Karpas-422 (cell line): ENCODE measurements at regions not wholly inside any gene's neighbourhood (a gene's known extent, or its start where the extent isn't known, plus 50 kb on each side); places are given as distances from the start of the nearest gene placed in this dataset.
A peak's percentile ranks its signal among the peaks of the same experiment; 100 is the strongest.

Experiments used
- DNase-seq: peaks from one replicate; pipeline ENCODE4 v3.0.0-alpha.2; 2015
- H2AFZ ChIP-seq: fragments of 200-600 bp; sonication (generic); 2 replicates; pipeline ENCODE4 v1.6.1; 2014; ENCODE audit warnings: antibody characterized with exemption, low read length, mixed read lengths
- H3K27ac ChIP-seq: fragments of 200-600 bp; sonication (generic); 2 replicates; pipeline ENCODE4 v1.5.1; 2014; ENCODE audit warnings: mild to moderate bottlenecking, low read length, moderate library complexity
- H3K27me3 ChIP-seq: fragments of 200-600 bp; sonication (generic); 2 replicates; pipeline ENCODE4 v1.6.1; 2014; ENCODE audit warnings: low read length, mixed read lengths
- H3K36me3 ChIP-seq: fragments of 200-600 bp; sonication (generic); 2 replicates; pipeline ENCODE4 v1.6.1; 2014; ENCODE audit warnings: low read length, mixed read lengths; ENCODE audit not compliant: insufficient read depth
- H3K4me1 ChIP-seq: fragments of 200-600 bp; sonication (generic); 2 replicates; pipeline ENCODE4 v1.6.1; 2014; ENCODE audit warnings: mild to moderate bottlenecking, low read length, mixed read lengths
- H3K4me2 ChIP-seq: fragments of 200-600 bp; sonication (generic); 2 replicates; pipeline ENCODE4 v1.6.1; 2014; ENCODE audit warnings: low read length, low read depth, mild to moderate bottlenecking; ENCODE audit not compliant: poor library complexity, severe bottlenecking
- H3K4me3 ChIP-seq: fragments of 200-600 bp; sonication (generic); 2 replicates; pipeline ENCODE4 v1.5.1; 2014; ENCODE audit warnings: mild to moderate bottlenecking, antibody characterized with exemption, low read length, mixed read lengths
- H3K79me2 ChIP-seq: fragments of 200-600 bp; sonication (generic); 2 replicates; pipeline ENCODE4 v1.6.1; 2014; ENCODE audit warnings: mild to moderate bottlenecking, low read length, mixed read lengths
- H3K9ac ChIP-seq: fragments of 200-600 bp; sonication (generic); 2 replicates; pipeline ENCODE4 v1.6.0; 2014; ENCODE audit warnings: low read length
- H3K9me2 ChIP-seq: fragments of 200-600 bp; sonication (generic), shearing (Covaris generic); replicated peaks from 2 replicates; pipeline ENCODE4 v1.6.0; 2014; ENCODE audit warnings: mild to moderate bottlenecking, low read length, moderate library complexity; ENCODE audit not compliant: insufficient read depth
- H3K9me3 ChIP-seq: fragments of 300-700, 200-600 bp; sonication (generic); 2 replicates; pipeline ENCODE4 v1.6.1; 2014; ENCODE audit warnings: low read length, mixed read lengths
- H4K20me1 ChIP-seq: fragments of 200-600 bp; sonication (generic); 2 replicates; pipeline ENCODE4 v1.6.1; 2014; ENCODE audit warnings: mild to moderate bottlenecking, antibody characterized with exemption, low read length, low read depth; ENCODE audit not compliant: insufficient read depth

- H4K20me1 ChIP-seq = no peaks in the 10 kb centered on the region
- H2AFZ ChIP-seq = no peak overlapping the region
- no peaks in the 10 kb centered on the region for H3K36me3 ChIP-seq
- no peak overlapping the region for H3K4me2 ChIP-seq
- no peaks in the 10 kb centered on the region for H3K9me2 ChIP-seq
- no peaks in the 10 kb centered on the region for H3K27me3 ChIP-seq
- no peak overlapping the region for H3K27ac ChIP-seq
- DNase-seq = no peak
- no peaks in the 10 kb centered on the region for H3K9me3 ChIP-seq
- no peaks in the 10 kb centered on the region for H3K4me1 ChIP-seq
- no peaks in the 10 kb centered on the region for H3K79me2 ChIP-seq
- H3K9ac ChIP-seq = no peak overlapping the region
- no peak overlapping the region for H3K4me3 ChIP-seq
These were observed 554.8 kb upstream of the SGCD start for GRCh38 chr5:155772009-155772662.

GRCh38 chr5:155773680-155774079, 553.3 kb upstream of the SGCD start:
- H3K9me3 ChIP-seq = no peaks in the 10 kb centered on the region
- no peak overlapping the region for H3K4me2 ChIP-seq
- H2AFZ ChIP-seq = no peak overlapping the region
- H3K79me2 ChIP-seq = no peaks in the 10 kb centered on the region
- H3K9ac ChIP-seq = no peak overlapping the region
- H3K4me3 ChIP-seq = no peak overlapping the region
- no peak overlapping the region for H3K27ac ChIP-seq
- H3K27me3 ChIP-seq = no peaks in the 10 kb centered on the region
- H4K20me1 ChIP-seq = no peaks in the 10 kb centered on the region
- H3K36me3 ChIP-seq = no peaks in the 10 kb centered on the region
- no peaks in the 10 kb centered on the region for H3K4me1 ChIP-seq
- DNase-seq = no peak
- H3K9me2 ChIP-seq = no peaks in the 10 kb centered on the region

GRCh38 chr5:155780260-155780659, 546.7 kb upstream of the SGCD start:
- no peaks in the 10 kb centered on the region for H3K27me3 ChIP-seq
- H4K20me1 ChIP-seq = no peaks in the 10 kb centered on the region
- no peak overlapping the region for H3K4me3 ChIP-seq
- H3K9ac ChIP-seq = no peak overlapping the region
- H3K4me1 ChIP-seq = no peaks in the 10 kb centered on the region
- no peak overlapping the region for H3K4me2 ChIP-seq
- no peaks in the 10 kb centered on the region for H3K9me3 ChIP-seq
- DNase-seq = no peak
- no peaks in the 10 kb centered on the region for H3K79me2 ChIP-seq
- H2AFZ ChIP-seq = no peak overlapping the region
- no peaks in the 10 kb centered on the region for H3K9me2 ChIP-seq
- no peak overlapping the region for H3K27ac ChIP-seq
- no peaks in the 10 kb centered on the region for H3K36me3 ChIP-seq

- Histone ChIP-seq H3K4me2 (no peak overlapping the region), H3K79me2 (no peaks in the 10 kb centered on the region), H3K36me3 (no peaks in the 10 kb centered on the region), H2AFZ (no peak overlapping the region), H3K27me3 (no peaks in the 10 kb centered on the region), H3K9me2 (no peaks in the 10 kb centered on the region), H3K27ac (no peak overlapping the region), H3K4me1 (no peaks in the 10 kb centered on the region), H3K9ac (no peak overlapping the region), H4K20me1 (no peaks in the 10 kb centered on the region), H3K4me3 (no peak overlapping the region), H3K9me3 (no peaks in the 10 kb centered on the region)
- DNase-seq = no peak
These were observed 543.7 kb upstream of the SGCD start for GRCh38 chr5:155783246-155783645.

GRCh38 chr5:155783791-155784190, 543.2 kb upstream of the SGCD start:
- no peaks in the 10 kb centered on the region for H3K4me1 ChIP-seq
- H3K36me3 ChIP-seq = no peaks in the 10 kb centered on the region
- H3K4me2 ChIP-seq = no peak overlapping the region
- H4K20me1 ChIP-seq = no peaks in the 10 kb centered on the region
- no peaks in the 10 kb centered on the region for H3K9me2 ChIP-seq
- no peak for DNase-seq
- no peak overlapping the region for H3K4me3 ChIP-seq
- no peaks in the 10 kb centered on the region for H3K79me2 ChIP-seq
- H3K27me3 ChIP-seq = no peaks in the 10 kb centered on the region
- H3K9me3 ChIP-seq = no peaks in the 10 kb centered on the region
- H2AFZ ChIP-seq = no peak overlapping the region
- no peak overlapping the region for H3K27ac ChIP-seq
- no peak overlapping the region for H3K9ac ChIP-seq

GRCh38 chr5:155786108-155786507, 540.9 kb upstream of the SGCD start:
- H3K27ac ChIP-seq = no peak overlapping the region
- H3K9me2 ChIP-seq = no peaks in the 10 kb centered on the region
- H3K4me3 ChIP-seq = no peak overlapping the region
- H3K9ac ChIP-seq = no peak overlapping the region
- no peak overlapping the region for H2AFZ ChIP-seq
- H3K27me3 ChIP-seq = no peaks in the 10 kb centered on the region
- no peaks in the 10 kb centered on the region for H4K20me1 ChIP-seq
- no peaks in the 10 kb centered on the region for H3K79me2 ChIP-seq
- H3K36me3 ChIP-seq = no peaks in the 10 kb centered on the region
- H3K4me1 ChIP-seq = no peaks in the 10 kb centered on the region
- no peaks in the 10 kb centered on the region for H3K9me3 ChIP-seq
- no peak overlapping the region for H3K4me2 ChIP-seq
- no peak for DNase-seq

GRCh38 chr5:155792873-155793272, 534.1 kb upstream of the SGCD start:
- Histone ChIP-seq H3K4me2 (no peak overlapping the region), H3K79me2 (no peaks in the 10 kb centered on the region), H3K9me2 (no peaks in the 10 kb centered on the region), H2AFZ (no peak overlapping the region), H3K27ac (no peak overlapping the region), H3K27me3 (no peaks in the 10 kb centered on the region), H3K4me1 (no peaks in the 10 kb centered on the region), H4K20me1 (no peaks in the 10 kb centered on the region), H3K9ac (no peak overlapping the region), H3K4me3 (no peak overlapping the region), H3K9me3 (peaks cover 10% of the 10 kb centered on the region), H3K36me3 (no peaks in the 10 kb centered on the region)
- peak; percentile 21 for DNase-seq

GRCh38 chr5:155794795-155795194, 532.2 kb upstream of the SGCD start:
- Histone ChIP-seq H3K27me3 (no peaks in the 10 kb centered on the region), H3K4me2 (no peak overlapping the region)
- DNase-seq = peak; percentile 11

GRCh38 chr5:155799308-155799707, 527.7 kb upstream of the SGCD start:
- H2AFZ ChIP-seq = no peak overlapping the region
- H4K20me1 ChIP-seq = no peaks in the 10 kb centered on the region
- peaks cover 10% of the 10 kb centered on the region for H3K9me3 ChIP-seq
- H3K79me2 ChIP-seq = no peaks in the 10 kb centered on the region
- DNase-seq = no peak
- H3K27me3 ChIP-seq = no peaks in the 10 kb centered on the region
- H3K9ac ChIP-seq = no peak overlapping the region
- no peak overlapping the region for H3K4me2 ChIP-seq
- H3K36me3 ChIP-seq = no peaks in the 10 kb centered on the region
- no peaks in the 10 kb centered on the region for H3K9me2 ChIP-seq
- H3K4me3 ChIP-seq = no peak overlapping the region
- no peak overlapping the region for H3K27ac ChIP-seq
- H3K4me1 ChIP-seq = no peaks in the 10 kb centered on the region

More at GRCh38 chr5:155794795-155795194, 532.2 kb upstream of the SGCD start:
- Histone ChIP-seq H3K4me1 (no peaks in the 10 kb centered on the region), H3K9me3 (peaks cover 10% of the 10 kb centered on the region), H4K20me1 (no peaks in the 10 kb centered on the region), H3K27ac (no peak overlapping the region), H3K9ac (no peak overlapping the region), H3K79me2 (no peaks in the 10 kb centered on the region), H2AFZ (no peak overlapping the region), H3K36me3 (no peaks in the 10 kb centered on the region), H3K9me2 (no peaks in the 10 kb centered on the region), H3K4me3 (no peak overlapping the region)
